ENCODE measurements at regions not wholly inside any gene's neighbourhood (a gene's known extent, or its start where the extent isn't known, plus 50 kb on each side); places are given as distances from the start of the nearest gene placed in this dataset.

DNA sequence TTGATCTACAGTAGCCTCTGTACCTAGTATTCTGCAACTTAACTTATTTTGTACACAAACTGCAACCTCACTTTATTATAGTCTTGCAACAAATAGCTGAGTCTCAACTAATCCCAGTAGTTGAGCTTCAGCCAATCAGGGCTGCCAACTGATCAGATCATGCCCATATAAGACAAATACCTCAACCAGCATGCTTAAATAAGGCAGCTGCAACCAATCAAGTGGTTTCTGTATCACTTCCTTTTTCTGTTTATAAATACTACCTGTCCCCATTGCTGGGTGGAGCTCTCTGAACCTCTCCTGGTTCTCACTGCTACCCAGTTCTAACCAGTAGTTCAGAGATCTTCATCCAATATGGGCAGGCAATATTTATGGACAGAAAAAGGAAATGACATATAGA, 248.5 kb upstream of the FBXO33 start:
- ATAC-seq (no peak), DNase-seq (ENCODE audit: low read depth, low spot score) (no peak)
- Histone ChIP-seq H3K9me3 (ENCODE audit: control insufficient read depth, insufficient read depth, low read depth, low read length) (no peaks in the 10 kb centered on the region), H3K4me3 (ENCODE audit: low read depth in 2 of 2, low read length in 2 of 2) (no peak overlapping the region), H3K27ac (ENCODE audit: low read length) (no peak overlapping the region), H3K36me3 (ENCODE audit: control insufficient read depth, insufficient read depth, low read length) (no peaks in the 10 kb centered on the region), H3K27me3 (ENCODE audit: control insufficient read depth, insufficient read depth, low read length) (no peaks in the 10 kb centered on the region), H3K4me1 (ENCODE audit: control insufficient read depth, insufficient read depth, low read length) (no peaks in the 10 kb centered on the region)
- no TSS peak for BruUV-seq (replicated peaks)
- intact Hi-C loops (cut with micrococcal nuclease; ENCODE audit: unreplicated experiment) (no loop called here), in situ Hi-C loops (cut with HindIII; ENCODE audit: low pct_unique_long_range_greater_than_20kb, low sequenced_read_pairs) (no loop called here)
- TF ChIP-seq, protein P1, sequence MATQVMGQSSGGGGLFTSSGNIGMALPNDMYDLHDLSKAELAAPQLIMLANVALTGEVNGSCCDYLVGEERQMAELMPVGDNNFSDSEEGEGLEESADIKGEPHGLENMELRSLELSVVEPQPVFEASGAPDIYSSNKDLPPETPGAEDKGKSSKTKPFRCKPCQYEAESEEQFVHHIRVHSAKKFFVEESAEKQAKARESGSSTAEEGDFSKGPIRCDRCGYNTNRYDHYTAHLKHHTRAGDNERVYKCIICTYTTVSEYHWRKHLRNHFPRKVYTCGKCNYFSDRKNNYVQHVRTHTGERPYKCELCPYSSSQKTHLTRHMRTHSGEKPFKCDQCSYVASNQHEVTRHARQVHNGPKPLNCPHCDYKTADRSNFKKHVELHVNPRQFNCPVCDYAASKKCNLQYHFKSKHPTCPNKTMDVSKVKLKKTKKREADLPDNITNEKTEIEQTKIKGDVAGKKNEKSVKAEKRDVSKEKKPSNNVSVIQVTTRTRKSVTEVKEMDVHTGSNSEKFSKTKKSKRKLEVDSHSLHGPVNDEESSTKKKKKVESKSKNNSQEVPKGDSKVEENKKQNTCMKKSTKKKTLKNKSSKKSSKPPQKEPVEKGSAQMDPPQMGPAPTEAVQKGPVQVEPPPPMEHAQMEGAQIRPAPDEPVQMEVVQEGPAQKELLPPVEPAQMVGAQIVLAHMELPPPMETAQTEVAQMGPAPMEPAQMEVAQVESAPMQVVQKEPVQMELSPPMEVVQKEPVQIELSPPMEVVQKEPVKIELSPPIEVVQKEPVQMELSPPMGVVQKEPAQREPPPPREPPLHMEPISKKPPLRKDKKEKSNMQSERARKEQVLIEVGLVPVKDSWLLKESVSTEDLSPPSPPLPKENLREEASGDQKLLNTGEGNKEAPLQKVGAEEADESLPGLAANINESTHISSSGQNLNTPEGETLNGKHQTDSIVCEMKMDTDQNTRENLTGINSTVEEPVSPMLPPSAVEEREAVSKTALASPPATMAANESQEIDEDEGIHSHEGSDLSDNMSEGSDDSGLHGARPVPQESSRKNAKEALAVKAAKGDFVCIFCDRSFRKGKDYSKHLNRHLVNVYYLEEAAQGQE (IDR thresholded peaks at IDR 0.05; ENCODE audit: insufficient read depth in 1 of 2, low read depth in 2 of 2, low read length in 1 of 2), result no peak
- TF ChIP-seq TCF7L2 (IDR thresholded peaks at IDR 0.05; ENCODE audit: low read depth, low read length) (no peak), POLR2AphosphoS5 (IDR thresholded peaks at IDR 0.05; ENCODE audit: low read depth, low read length) (no peak), SIN3A (IDR thresholded peaks at IDR 0.05; ENCODE audit: borderline replicate concordance, insufficient read depth, low read depth, low read length) (no peak)
- TF ChIP-seq, protein P2, sequence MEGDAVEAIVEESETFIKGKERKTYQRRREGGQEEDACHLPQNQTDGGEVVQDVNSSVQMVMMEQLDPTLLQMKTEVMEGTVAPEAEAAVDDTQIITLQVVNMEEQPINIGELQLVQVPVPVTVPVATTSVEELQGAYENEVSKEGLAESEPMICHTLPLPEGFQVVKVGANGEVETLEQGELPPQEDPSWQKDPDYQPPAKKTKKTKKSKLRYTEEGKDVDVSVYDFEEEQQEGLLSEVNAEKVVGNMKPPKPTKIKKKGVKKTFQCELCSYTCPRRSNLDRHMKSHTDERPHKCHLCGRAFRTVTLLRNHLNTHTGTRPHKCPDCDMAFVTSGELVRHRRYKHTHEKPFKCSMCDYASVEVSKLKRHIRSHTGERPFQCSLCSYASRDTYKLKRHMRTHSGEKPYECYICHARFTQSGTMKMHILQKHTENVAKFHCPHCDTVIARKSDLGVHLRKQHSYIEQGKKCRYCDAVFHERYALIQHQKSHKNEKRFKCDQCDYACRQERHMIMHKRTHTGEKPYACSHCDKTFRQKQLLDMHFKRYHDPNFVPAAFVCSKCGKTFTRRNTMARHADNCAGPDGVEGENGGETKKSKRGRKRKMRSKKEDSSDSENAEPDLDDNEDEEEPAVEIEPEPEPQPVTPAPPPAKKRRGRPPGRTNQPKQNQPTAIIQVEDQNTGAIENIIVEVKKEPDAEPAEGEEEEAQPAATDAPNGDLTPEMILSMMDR (IDR thresholded peaks at IDR 0.05), result no peak
- ChIA-PET POLR2A (no interaction called here), CTCF (no interaction called here)

DNA sequence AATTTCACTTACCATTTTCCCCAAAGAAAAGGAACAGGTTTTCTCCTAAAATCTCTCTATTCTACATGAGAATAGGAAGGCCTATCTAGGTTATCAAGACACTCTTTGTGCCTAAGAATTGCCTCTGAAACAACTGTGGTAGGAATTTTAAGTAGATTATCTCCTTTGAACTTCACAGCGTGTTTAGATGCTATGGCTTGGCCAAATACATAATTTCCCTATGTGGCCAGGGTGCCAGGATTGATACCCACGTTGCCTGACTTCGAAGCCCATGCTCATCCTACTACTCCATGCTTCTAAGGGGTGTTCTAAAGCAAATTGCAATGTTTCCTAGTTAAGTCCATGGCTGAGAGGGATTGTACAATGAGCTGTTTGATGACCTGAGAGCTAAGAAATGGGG, 241.5 kb upstream of the FBXO33 start:
- ATAC-seq, result no peak
- DNase-seq (ENCODE audit: low read depth, low spot score), result no peak
- TF ChIP-seq, protein P1 (IDR thresholded peaks at IDR 0.05; ENCODE audit: insufficient read depth in 1 of 2, low read depth in 2 of 2, low read length in 1 of 2), result no peak
- TF ChIP-seq TCF7L2 (IDR thresholded peaks at IDR 0.05; ENCODE audit: low read depth, low read length), result no peak
- TF ChIP-seq SIN3A (IDR thresholded peaks at IDR 0.05; ENCODE audit: borderline replicate concordance, insufficient read depth, low read depth, low read length), result no peak
- no peak for TF ChIP-seq POLR2AphosphoS5 (IDR thresholded peaks at IDR 0.05; ENCODE audit: low read depth, low read length)
- TF ChIP-seq, protein P2 (IDR thresholded peaks at IDR 0.05), result no peak
- Histone ChIP-seq H3K27me3 (ENCODE audit: control insufficient read depth, insufficient read depth, low read length) (no peaks in the 10 kb centered on the region), H3K9me3 (ENCODE audit: control insufficient read depth, insufficient read depth, low read depth, low read length) (no peaks in the 10 kb centered on the region), H3K4me3 (ENCODE audit: low read depth in 2 of 2, low read length in 2 of 2) (no peak overlapping the region), H3K4me1 (ENCODE audit: control insufficient read depth, insufficient read depth, low read length) (no peaks in the 10 kb centered on the region), H3K36me3 (ENCODE audit: control insufficient read depth, insufficient read depth, low read length) (no peaks in the 10 kb centered on the region), H3K27ac (ENCODE audit: low read length) (no peak overlapping the region)
- BruUV-seq (replicated peaks), result no TSS peak
- ChIA-PET POLR2A (no interaction called here), CTCF (no interaction called here)
- intact Hi-C loops (cut with micrococcal nuclease; ENCODE audit: unreplicated experiment) (no loop called here), in situ Hi-C loops (cut with HindIII; ENCODE audit: low pct_unique_long_range_greater_than_20kb, low sequenced_read_pairs) (no loop called here)

Measured in Panc1 (cell line).